Caco-2 (cell line): ENCODE measurements at regions not wholly inside any gene's neighbourhood (a gene's known extent, or its start where the extent isn't known, plus 50 kb on each side); places are given as distances from the start of the nearest gene placed in this dataset.
"Not testable (repeated sequence)": the region's sequence is repeated elsewhere in the genome, so short reads cannot be mapped to it uniquely, and the experiment has no call there.

Source experiments
- BruUV-seq: library from RNA; stranded (reverse); fragments of 400-500 nt; replicated peaks from 2 replicates; lab custom pipeline; 2021; lab: Mats Ljungman, UMichigan
- CTCF ChIA-PET: fragments of 300-600 bp; sonication (Branson Sonifier 250); formaldehyde crosslinking; loops from one replicate; lab custom pipeline; 2022; ENCODE audit warnings: antibody characterized with exemption; lab: Charles Lee
- POLR2A ChIA-PET: fragments of 300-600 bp; sonication (Branson Sonifier 250); formaldehyde crosslinking; loops from one replicate; lab custom pipeline; 2022; ENCODE audit warnings: antibody characterized with exemption; lab: Charles Lee
- DNase-seq, 2 experiments: peaks; one replicate each; pipeline versions ENCODE4 v3.0.0 to v3.0.0-alpha.2; 2020 to 2022
- H3K27me3 ChIP-seq: replicated peaks from 2 replicates; pipeline ENCODE4 v1.6.0; 2011; ENCODE audit warnings: low read length; ENCODE audit not compliant: control insufficient read depth, insufficient read depth
- H3K36me3 ChIP-seq: 2 replicates; pipeline ENCODE4 v1.5.1; 2011; ENCODE audit warnings: low read length; ENCODE audit not compliant: control insufficient read depth, insufficient read depth
- H3K4me1 ChIP-seq: fragments of 250-450 bp; sonication (Bioruptor Pico); 2 replicates; pipeline ENCODE4 v1.5.1; 2020; ENCODE audit warnings: mild to moderate bottlenecking
- H3K4me3 ChIP-seq: 2 replicates; pipeline ENCODE4 v1.5.1; 2011; ENCODE audit warnings: low read depth, mild to moderate bottlenecking, control low read depth, low read length
- H3K9me3 ChIP-seq: fragments of 250-450 bp; sonication (Bioruptor Pico); 2 replicates; pipeline ENCODE4 v1.5.1; 2020; ENCODE audit warnings: mild to moderate bottlenecking, moderate library complexity
- H3K27ac Mint-ChIP-seq: one replicate; pipeline ENCODE4 v1.8.0; 2022; ENCODE audit warnings: mixed read lengths; ENCODE audit not compliant: unreplicated experiment
- H3K27me3 Mint-ChIP-seq: one replicate; pipeline ENCODE4 v1.8.0; 2022; ENCODE audit warnings: mixed read lengths; ENCODE audit not compliant: insufficient read depth, unreplicated experiment
- H3K36me3 Mint-ChIP-seq: one replicate; pipeline ENCODE4 v1.8.0; 2022; ENCODE audit warnings: mild to moderate bottlenecking, mixed read lengths; ENCODE audit not compliant: insufficient read depth, unreplicated experiment
- H3K4me1 Mint-ChIP-seq: one replicate; pipeline ENCODE4 v1.8.0; 2022; ENCODE audit warnings: low read depth, mixed read lengths; ENCODE audit not compliant: unreplicated experiment
- H3K4me3 Mint-ChIP-seq: one replicate; pipeline ENCODE4 v1.8.0; 2022; ENCODE audit warnings: mild to moderate bottlenecking, moderate library complexity, mixed read lengths; ENCODE audit not compliant: unreplicated experiment
- H3K9me3 Mint-ChIP-seq: one replicate; pipeline ENCODE4 v1.8.0; 2022; ENCODE audit warnings: mixed read lengths; ENCODE audit not compliant: unreplicated experiment
- CTCF ChIP-seq, 2 experiments: fragments of 200-600 bp in 1 of 2; IDR thresholded peaks; 1 replicate in 1 of 2; 2 replicates in 1 of 2; pipeline versions ENCODE4 v1.5.1 to v1.8.0; 2011 to 2022; ENCODE audit warnings: antibody characterized with exemption in 1 of 2, control low read depth in 1 of 2, inconsistent platforms in 1 of 2, low read depth in 1 of 2, low read length in 1 of 2, mild to moderate bottlenecking in 1 of 2, moderate library complexity in 1 of 2; ENCODE audit not compliant: insufficient read depth in 1 of 2, severe bottlenecking in 1 of 2, unreplicated experiment in 1 of 2
- intact Hi-C: fragments of 100-400 bp; cut with micrococcal nuclease; formaldehyde crosslinking; loops from one replicate; pipeline ENCODE4 v1.10.0; 2022; ENCODE audit not compliant: unreplicated experiment

- POLR2A ChIA-PET = no interaction called here
- no peak overlapping the region for H3K27ac Mint-ChIP-seq
These were observed 997.4 kb upstream of the GYPC start for GRCh38 chr2:125658583-125658982.

DNA sequence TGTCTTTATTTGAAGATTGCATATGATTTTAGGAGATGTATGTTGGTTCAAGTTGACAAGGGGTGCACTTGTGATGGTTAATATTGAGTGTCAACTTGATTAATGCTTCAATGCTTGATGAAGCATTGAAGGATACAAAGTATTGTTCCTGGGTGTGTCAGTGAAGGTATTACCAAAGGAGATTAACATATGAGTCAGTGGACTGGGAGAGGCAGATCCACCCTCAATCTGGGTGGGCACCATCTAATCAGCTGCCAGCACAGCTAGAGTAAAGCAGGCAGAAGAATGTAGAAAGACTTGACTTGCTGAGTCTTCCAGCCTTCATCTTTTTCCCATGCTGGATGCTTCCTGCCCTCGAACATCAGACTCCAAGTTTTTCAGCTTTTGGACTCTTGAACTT lies 995.6 kb upstream of the GYPC start:
- H3K4me1 Mint-ChIP-seq, H3K27me3 ChIP-seq, H3K4me3 ChIP-seq, H3K4me3 Mint-ChIP-seq, intact Hi-C loops, CTCF ChIA-PET, POLR2A ChIA-PET, H3K36me3 Mint-ChIP-seq, H3K27me3 Mint-ChIP-seq, DNase-seq, H3K36me3 ChIP-seq, H3K27ac Mint-ChIP-seq, H3K4me1 ChIP-seq, H3K9me3 ChIP-seq, BruUV-seq, H3K9me3 Mint-ChIP-seq: not testable (repeated sequence)

More at GRCh38 chr2:125658583-125658982, 997.4 kb upstream of the GYPC start:
- no peaks in the 10 kb centered on the region for H3K27me3 Mint-ChIP-seq
- no peaks in the 10 kb centered on the region for H3K9me3 Mint-ChIP-seq
- intact Hi-C loops = no loop called here
- no peaks in the 10 kb centered on the region for H3K36me3 ChIP-seq
- H3K4me3 ChIP-seq = no peak overlapping the region
- no peak for TF ChIP-seq CTCF (IDR thresholded peaks at IDR 0.05; ENCODE audit: insufficient read depth in 1 of 2, low read depth in 1 of 2, low read length in 1 of 2, severe bottlenecking in 1 of 2, unreplicated experiment in 1 of 2)
- no peak overlapping the region for H3K4me3 Mint-ChIP-seq
- no peak for DNase-seq
- H3K9me3 ChIP-seq = no peaks in the 10 kb centered on the region; the same call in 1 of the 2 replicates
- no peaks in the 10 kb centered on the region for H3K27me3 ChIP-seq
- H3K4me1 ChIP-seq = no peaks in the 10 kb centered on the region
- H3K4me1 Mint-ChIP-seq = no peaks in the 10 kb centered on the region
- CTCF ChIA-PET = interaction anchor here (0.6 kb wide), 1 partner anchor 93 kb away, joined by 3 read pairs; no protein-coding TSS in a partner anchor
- no TSS peak for BruUV-seq
- H3K36me3 Mint-ChIP-seq = no peaks in the 10 kb centered on the region

GRCh38 chr2:125667630-125668029 lies 988.3 kb upstream of the GYPC start:
- Mint-ChIP-seq H3K27me3 (peaks cover 5% of the 10 kb centered on the region), H3K4me3 (no peak overlapping the region), H3K27ac (no peak overlapping the region), H3K4me1 (no peaks in the 10 kb centered on the region), H3K9me3 (no peaks in the 10 kb centered on the region), H3K36me3 (no peaks in the 10 kb centered on the region)
- Histone ChIP-seq H3K9me3 (no peaks in the 10 kb centered on the region), H3K36me3 (no peaks in the 10 kb centered on the region), H3K27me3 (no peaks in the 10 kb centered on the region), H3K4me1 (no peaks in the 10 kb centered on the region), H3K4me3 (no peak overlapping the region)
- no peak for TF ChIP-seq CTCF (IDR thresholded peaks at IDR 0.05; ENCODE audit: insufficient read depth in 1 of 2, low read depth in 1 of 2, low read length in 1 of 2, severe bottlenecking in 1 of 2, unreplicated experiment in 1 of 2)
- ChIA-PET POLR2A (no interaction called here), CTCF (no interaction called here)
- no peak for DNase-seq
- intact Hi-C loops = no loop called here
- no TSS peak for BruUV-seq

DNA sequence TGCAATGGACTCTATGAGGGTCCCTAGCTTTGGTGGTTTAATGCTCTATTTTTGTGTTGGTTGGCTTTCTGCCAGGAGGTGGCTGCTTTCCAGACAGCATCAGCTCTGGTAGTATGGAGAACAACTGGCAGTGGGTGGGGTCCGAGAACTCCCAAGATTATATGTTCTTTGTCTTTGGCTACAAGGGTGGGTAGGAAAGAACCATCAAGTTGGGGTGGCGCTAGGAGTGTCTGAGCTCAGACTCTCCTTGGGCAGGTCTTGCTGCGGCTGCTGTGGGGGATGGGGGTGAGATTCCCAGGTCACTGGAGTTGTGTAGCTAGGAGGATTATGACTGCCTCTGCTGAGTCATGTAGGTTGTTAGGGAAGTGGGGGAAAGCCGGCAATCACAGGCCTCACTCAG lies 976.1 kb upstream of the GYPC start:
- Mint-ChIP-seq H3K4me3 (no peak overlapping the region), H3K9me3 (peaks cover 5% of the 10 kb centered on the region), H3K36me3 (no peaks in the 10 kb centered on the region), H3K4me1 (no peaks in the 10 kb centered on the region), H3K27me3 (peaks cover 4% of the 10 kb centered on the region), H3K27ac (no peak overlapping the region)
- H3K4me1 ChIP-seq = no peaks in the 10 kb centered on the region
- CTCF ChIA-PET = no interaction called here
- no peak for TF ChIP-seq CTCF (IDR thresholded peaks at IDR 0.05; ENCODE audit: insufficient read depth in 1 of 2, low read depth in 1 of 2, low read length in 1 of 2, severe bottlenecking in 1 of 2, unreplicated experiment in 1 of 2)
- intact Hi-C loops = loop anchor here (5.0 kb wide), 1 partner anchor 418 kb away; no protein-coding TSS in a partner anchor
- DNase-seq = no peak
- no peaks in the 10 kb centered on the region for H3K9me3 ChIP-seq
- H3K27me3 ChIP-seq = no peaks in the 10 kb centered on the region
- no peak overlapping the region for H3K4me3 ChIP-seq
- POLR2A ChIA-PET = no interaction called here
- H3K36me3 ChIP-seq = no peaks in the 10 kb centered on the region
- BruUV-seq = no TSS peak
